GM10266 (cell line): ENCODE measurements at regions not wholly inside any gene's neighbourhood (a gene's known extent, or its start where the extent isn't known, plus 50 kb on each side); places are given as distances from the start of the nearest gene placed in this dataset.

ENCODE experiments used
- DNase-seq: peaks from one replicate; pipeline ENCODE4 v3.0.0; 2012; ENCODE audit errors: extremely low spot score
- TF ChIP-seq, protein P1 (sequence below): IDR thresholded peaks from 2 replicates; pipeline ENCODE4 v1.5.1; 2012; ENCODE audit warnings: mild to moderate bottlenecking, low read depth; ENCODE audit not compliant: control insufficient read depth, insufficient read depth; ENCODE audit errors: missing control alignments

GRCh38 chr10:43855667-43856210 lies 207.1 kb upstream of the ZNF32 start:
- TF ChIP-seq, protein P1, sequence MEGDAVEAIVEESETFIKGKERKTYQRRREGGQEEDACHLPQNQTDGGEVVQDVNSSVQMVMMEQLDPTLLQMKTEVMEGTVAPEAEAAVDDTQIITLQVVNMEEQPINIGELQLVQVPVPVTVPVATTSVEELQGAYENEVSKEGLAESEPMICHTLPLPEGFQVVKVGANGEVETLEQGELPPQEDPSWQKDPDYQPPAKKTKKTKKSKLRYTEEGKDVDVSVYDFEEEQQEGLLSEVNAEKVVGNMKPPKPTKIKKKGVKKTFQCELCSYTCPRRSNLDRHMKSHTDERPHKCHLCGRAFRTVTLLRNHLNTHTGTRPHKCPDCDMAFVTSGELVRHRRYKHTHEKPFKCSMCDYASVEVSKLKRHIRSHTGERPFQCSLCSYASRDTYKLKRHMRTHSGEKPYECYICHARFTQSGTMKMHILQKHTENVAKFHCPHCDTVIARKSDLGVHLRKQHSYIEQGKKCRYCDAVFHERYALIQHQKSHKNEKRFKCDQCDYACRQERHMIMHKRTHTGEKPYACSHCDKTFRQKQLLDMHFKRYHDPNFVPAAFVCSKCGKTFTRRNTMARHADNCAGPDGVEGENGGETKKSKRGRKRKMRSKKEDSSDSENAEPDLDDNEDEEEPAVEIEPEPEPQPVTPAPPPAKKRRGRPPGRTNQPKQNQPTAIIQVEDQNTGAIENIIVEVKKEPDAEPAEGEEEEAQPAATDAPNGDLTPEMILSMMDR, result no peak

DNA sequence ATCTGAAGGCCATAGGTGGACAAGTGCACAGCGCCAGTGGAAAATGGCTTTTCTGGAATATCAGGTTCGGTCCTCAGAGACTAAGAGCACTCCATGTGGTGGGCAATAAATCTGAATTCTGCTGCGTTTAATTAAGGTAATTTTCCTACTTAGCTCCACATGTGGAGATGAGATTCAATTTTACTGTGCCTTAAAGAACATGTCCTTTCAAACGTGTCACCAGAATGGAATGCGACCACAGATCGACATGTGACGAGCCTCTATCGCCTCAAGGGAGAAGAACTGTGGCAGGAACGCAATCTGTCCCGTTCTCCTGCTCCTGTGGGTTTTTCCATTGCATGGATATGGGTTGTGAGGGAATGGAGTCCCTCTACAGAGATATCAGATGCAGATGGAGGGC lies 205.3 kb upstream of the ZNF32 start:
- TF ChIP-seq, protein P1, result no peak
- DNase-seq, result no peak

More at GRCh38 chr10:43855667-43856210, 207.1 kb upstream of the ZNF32 start:
- no peak for DNase-seq

GRCh38 chr10:43853369-43853768 lies 204.7 kb upstream of the ZNF32 start:
- TF ChIP-seq, protein P1, result no peak
- DNase-seq, result no peak

DNA sequence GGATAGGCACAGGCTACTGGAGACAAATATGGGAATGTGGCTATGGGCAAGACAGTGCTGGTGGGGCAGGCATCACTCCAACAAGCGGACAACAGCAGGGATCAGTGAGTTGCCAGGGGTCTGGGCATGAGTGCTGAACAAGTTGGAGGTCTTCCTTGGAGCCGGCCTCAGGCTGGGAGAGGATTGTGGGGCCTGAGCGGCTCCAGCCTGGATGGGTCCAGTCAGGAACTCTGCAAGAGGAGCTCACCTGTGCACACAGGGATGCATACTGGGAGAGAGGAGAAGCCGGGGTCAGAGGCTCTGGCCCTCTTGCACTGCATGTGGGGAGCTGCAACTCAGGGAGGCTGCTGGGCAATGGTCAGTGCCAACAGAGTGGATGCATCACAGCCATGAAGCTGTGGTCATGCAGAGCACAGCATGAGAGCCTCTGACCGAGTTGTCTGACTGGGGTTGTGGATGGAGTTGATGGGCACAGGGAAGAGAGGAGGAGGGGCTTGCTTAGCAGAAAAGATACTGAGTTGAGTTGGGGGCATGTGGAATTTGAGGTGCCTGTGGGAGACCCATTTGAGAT lies 204.0 kb upstream of the ZNF32 start:
- TF ChIP-seq, protein P1, result no peak
- no peak for DNase-seq

DNA sequence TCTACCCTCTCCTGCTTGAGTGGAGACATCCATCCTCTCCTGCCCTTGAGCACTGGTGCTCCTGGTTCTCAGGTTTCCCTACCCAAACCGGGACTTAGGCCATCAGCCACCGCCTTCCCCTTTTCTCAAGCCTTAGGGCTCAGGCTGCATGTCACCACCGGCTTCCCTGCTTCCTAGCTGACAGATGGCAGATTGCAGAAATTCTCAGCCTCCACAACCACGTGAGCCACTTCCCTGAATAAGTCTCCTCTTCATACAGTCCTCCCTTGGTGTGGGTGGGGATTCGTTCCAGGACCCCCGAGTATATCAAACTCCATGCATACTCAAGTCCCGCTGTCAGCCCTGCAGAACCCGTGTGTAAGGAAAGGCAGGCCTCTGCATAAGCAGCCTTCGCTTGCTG lies 203.5 kb upstream of the ZNF32 start:
- TF ChIP-seq, protein P1, result no peak
- DNase-seq, result no peak

DNA sequence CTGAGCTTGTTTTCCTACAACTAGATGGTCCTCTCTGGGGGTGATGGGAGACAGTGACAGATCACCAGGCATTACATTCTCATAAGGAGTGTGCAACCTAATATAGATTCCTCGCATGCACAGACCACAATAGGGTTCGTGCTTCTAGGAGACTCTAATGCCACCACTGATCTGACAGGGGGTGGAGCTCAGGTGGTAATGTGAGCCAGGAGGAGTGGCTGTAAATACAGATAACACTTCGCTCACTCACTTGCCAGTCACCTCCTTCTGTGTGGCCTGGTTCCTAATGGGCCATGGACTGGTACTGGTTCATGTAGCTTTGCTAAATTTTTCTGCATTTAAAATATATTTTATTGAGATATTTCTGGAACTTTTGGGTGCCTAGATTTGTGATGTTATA lies 202.3 kb upstream of the ZNF32 start:
- no peak for DNase-seq
- TF ChIP-seq, protein P1, result no peak

DNA sequence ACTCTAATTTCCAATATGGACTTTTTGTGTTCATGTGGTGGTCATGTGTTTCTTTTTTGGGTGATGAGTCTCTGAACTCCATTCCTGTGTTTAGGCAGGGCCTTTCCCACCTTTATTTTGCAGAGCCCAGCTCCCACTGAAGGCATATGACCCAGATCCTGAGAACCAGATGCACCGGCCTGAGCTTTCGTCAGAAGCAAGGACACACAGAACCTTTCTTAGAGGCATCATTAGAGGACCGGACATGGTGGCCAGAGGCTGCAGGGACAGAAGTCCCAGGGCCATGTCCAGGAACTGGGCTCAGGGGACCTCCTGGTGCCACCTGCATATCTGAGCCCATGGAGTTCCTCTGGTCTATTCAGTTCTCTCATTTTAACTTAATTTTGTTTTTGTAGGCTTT lies 200.9 kb upstream of the ZNF32 start:
- DNase-seq, result no peak
- TF ChIP-seq, protein P1, result no peak
